Left kidney (tissue), 1 donor: ENCODE measurements at regions not wholly inside any gene's neighbourhood (a gene's known extent, or its start where the extent isn't known, plus 50 kb on each side); places are given as distances from the start of the nearest gene placed in this dataset.
A peak's percentile ranks its signal among the peaks of the same experiment; 100 is the strongest.

Source experiments
- DNase-seq: peaks from one replicate; pipeline ENCODE4 v3.0.0-alpha.2; 2013

- no peak for DNase-seq
These were observed 51.3 kb upstream of the PTPN3 start for GRCh38 chr9:109549386-109549785.

GRCh38 chr9:109551651-109552050, 53.5 kb upstream of the PTPN3 start:
- no peak for DNase-seq

- no peak for DNase-seq
These were observed 57.1 kb upstream of the PTPN3 start for GRCh38 chr9:109555215-109555614.

GRCh38 chr9:109556061-109556460, 58.0 kb upstream of the PTPN3 start:
- DNase-seq = no peak

- DNase-seq = no peak
These were observed 58.7 kb upstream of the PTPN3 start for GRCh38 chr9:109556786-109557185.

- DNase-seq = no peak
These were observed 59.4 kb upstream of the PTPN3 start for GRCh38 chr9:109557481-109557880.

- DNase-seq = no peak
These were observed 60.6 kb upstream of the PTPN3 start for GRCh38 chr9:109558718-109559151.

- no peak for DNase-seq
These were observed 62.5 kb upstream of the PTPN3 start for GRCh38 chr9:109560470-109561132.

GRCh38 chr9:109561137-109561536, 63.0 kb upstream of the PTPN3 start:
- no peak for DNase-seq

- DNase-seq = no peak
These were observed 70.0 kb upstream of the PTPN3 start for GRCh38 chr9:109568089-109568488.

- no peak for DNase-seq
These were observed 70.6 kb upstream of the PTPN3 start for GRCh38 chr9:109568568-109569210.

- peak; percentile 66 for DNase-seq
These were observed 76.2 kb upstream of the PTPN3 start for GRCh38 chr9:109574061-109574882.

GRCh38 chr9:109576762-109577161, 78.7 kb upstream of the PTPN3 start:
- DNase-seq = no peak

- DNase-seq = no peak
These were observed 81.3 kb upstream of the PTPN3 start for GRCh38 chr9:109579191-109579948.

- DNase-seq = no peak
These were observed 84.3 kb upstream of the PTPN3 start for GRCh38 chr9:109582386-109582785.

- DNase-seq = no peak
These were observed 86.1 kb upstream of the PTPN3 start for GRCh38 chr9:109584205-109584604.

- peak; percentile 80 for DNase-seq
These were observed 87.7 kb upstream of the PTPN3 start for GRCh38 chr9:109585796-109586195.

GRCh38 chr9:109586993-109587392, 88.9 kb upstream of the PTPN3 start:
- no peak for DNase-seq

- DNase-seq = no peak
These were observed 90.3 kb upstream of the PTPN3 start for GRCh38 chr9:109588415-109588814.

GRCh38 chr9:109590966-109591365, 92.9 kb upstream of the PTPN3 start:
- DNase-seq = no peak

GRCh38 chr9:109591691-109592090, 93.6 kb upstream of the PTPN3 start:
- no peak for DNase-seq

- no peak for DNase-seq
These were observed 95.5 kb upstream of the PTPN3 start for GRCh38 chr9:109593612-109594011.
